Caco-2 (cell line): ENCODE measurements at regions not wholly inside any gene's neighbourhood (a gene's known extent, or its start where the extent isn't known, plus 50 kb on each side); places are given as distances from the start of the nearest gene placed in this dataset.
"Not testable (repeated sequence)": the region's sequence is repeated elsewhere in the genome, so short reads cannot be mapped to it uniquely, and the experiment has no call there.

Experiments used
- BruUV-seq: library from RNA; stranded (reverse); fragments of 400-500 nt; replicated peaks from 2 replicates; lab custom pipeline; 2021; lab: Mats Ljungman, UMichigan
- CTCF ChIA-PET: fragments of 300-600 bp; sonication (Branson Sonifier 250); formaldehyde crosslinking; loops from one replicate; lab custom pipeline; 2022; ENCODE audit warnings: antibody characterized with exemption; lab: Charles Lee
- POLR2A ChIA-PET: fragments of 300-600 bp; sonication (Branson Sonifier 250); formaldehyde crosslinking; loops from one replicate; lab custom pipeline; 2022; ENCODE audit warnings: antibody characterized with exemption; lab: Charles Lee
- DNase-seq, 2 experiments: peaks; one replicate each; pipeline versions ENCODE4 v3.0.0 to v3.0.0-alpha.2; 2020 to 2022
- H3K27me3 ChIP-seq: replicated peaks from 2 replicates; pipeline ENCODE4 v1.6.0; 2011; ENCODE audit warnings: low read length; ENCODE audit not compliant: control insufficient read depth, insufficient read depth
- H3K36me3 ChIP-seq: 2 replicates; pipeline ENCODE4 v1.5.1; 2011; ENCODE audit warnings: low read length; ENCODE audit not compliant: control insufficient read depth, insufficient read depth
- H3K4me1 ChIP-seq: fragments of 250-450 bp; sonication (Bioruptor Pico); 2 replicates; pipeline ENCODE4 v1.5.1; 2020; ENCODE audit warnings: mild to moderate bottlenecking
- H3K4me3 ChIP-seq: 2 replicates; pipeline ENCODE4 v1.5.1; 2011; ENCODE audit warnings: low read depth, mild to moderate bottlenecking, control low read depth, low read length
- H3K9me3 ChIP-seq: fragments of 250-450 bp; sonication (Bioruptor Pico); 2 replicates; pipeline ENCODE4 v1.5.1; 2020; ENCODE audit warnings: mild to moderate bottlenecking, moderate library complexity
- H3K27ac Mint-ChIP-seq: one replicate; pipeline ENCODE4 v1.8.0; 2022; ENCODE audit warnings: mixed read lengths; ENCODE audit not compliant: unreplicated experiment
- H3K27me3 Mint-ChIP-seq: one replicate; pipeline ENCODE4 v1.8.0; 2022; ENCODE audit warnings: mixed read lengths; ENCODE audit not compliant: insufficient read depth, unreplicated experiment
- H3K36me3 Mint-ChIP-seq: one replicate; pipeline ENCODE4 v1.8.0; 2022; ENCODE audit warnings: mild to moderate bottlenecking, mixed read lengths; ENCODE audit not compliant: insufficient read depth, unreplicated experiment
- H3K4me1 Mint-ChIP-seq: one replicate; pipeline ENCODE4 v1.8.0; 2022; ENCODE audit warnings: low read depth, mixed read lengths; ENCODE audit not compliant: unreplicated experiment
- H3K4me3 Mint-ChIP-seq: one replicate; pipeline ENCODE4 v1.8.0; 2022; ENCODE audit warnings: mild to moderate bottlenecking, moderate library complexity, mixed read lengths; ENCODE audit not compliant: unreplicated experiment
- H3K9me3 Mint-ChIP-seq: one replicate; pipeline ENCODE4 v1.8.0; 2022; ENCODE audit warnings: mixed read lengths; ENCODE audit not compliant: unreplicated experiment
- intact Hi-C: fragments of 100-400 bp; cut with micrococcal nuclease; formaldehyde crosslinking; loops from one replicate; pipeline ENCODE4 v1.10.0; 2022; ENCODE audit not compliant: unreplicated experiment
- TF ChIP-seq, protein P1 (sequence below), 2 experiments: fragments of 200-600 bp in 1 of 2; IDR thresholded peaks; 1 replicate in 1 of 2; 2 replicates in 1 of 2; pipeline versions ENCODE4 v1.5.1 to v1.8.0; 2011 to 2022; ENCODE audit warnings: antibody characterized with exemption in 1 of 2, control low read depth in 1 of 2, inconsistent platforms in 1 of 2, low read depth in 1 of 2, low read length in 1 of 2, mild to moderate bottlenecking in 1 of 2, moderate library complexity in 1 of 2; ENCODE audit not compliant: insufficient read depth in 1 of 2, severe bottlenecking in 1 of 2, unreplicated experiment in 1 of 2

DNA sequence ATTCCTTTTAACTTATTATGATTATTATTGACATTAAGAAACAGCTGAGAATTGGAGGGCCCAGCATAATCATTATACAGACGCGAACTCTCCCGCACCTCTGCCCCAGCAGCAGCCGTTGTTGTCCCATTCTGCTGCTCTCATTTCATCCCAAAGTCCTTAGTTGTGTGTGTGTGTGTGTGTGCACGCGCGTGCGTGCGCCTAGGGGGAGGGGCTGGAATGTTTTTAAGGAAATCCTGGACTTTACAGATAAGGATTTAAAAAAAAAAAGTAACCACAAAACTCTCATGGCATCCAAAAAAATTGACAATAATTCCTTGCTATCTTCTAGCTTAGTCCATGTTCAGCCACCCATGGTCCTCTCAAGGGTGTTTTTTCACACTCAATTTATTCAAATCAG, 134.2 kb downstream of the WNT7A start:
- Histone ChIP-seq H3K4me3 (no peak overlapping the region), H3K9me3 (no peaks in the 10 kb centered on the region; the same call in 1 of the 2 replicates), H3K4me1 (no peaks in the 10 kb centered on the region), H3K27me3 (peaks cover 1% of the 10 kb centered on the region; the same call in 1 of the 2 replicates), H3K36me3 (no peaks in the 10 kb centered on the region)
- ChIA-PET CTCF (no interaction called here), POLR2A (no interaction called here)
- Mint-ChIP-seq H3K9me3 (peaks cover 23% of the 10 kb centered on the region), H3K4me3 (no peak overlapping the region), H3K4me1 (no peaks in the 10 kb centered on the region), H3K27me3 (peaks cover 18% of the 10 kb centered on the region), H3K27ac (no peak overlapping the region), H3K36me3 (no peaks in the 10 kb centered on the region)
- TF ChIP-seq, protein P1, sequence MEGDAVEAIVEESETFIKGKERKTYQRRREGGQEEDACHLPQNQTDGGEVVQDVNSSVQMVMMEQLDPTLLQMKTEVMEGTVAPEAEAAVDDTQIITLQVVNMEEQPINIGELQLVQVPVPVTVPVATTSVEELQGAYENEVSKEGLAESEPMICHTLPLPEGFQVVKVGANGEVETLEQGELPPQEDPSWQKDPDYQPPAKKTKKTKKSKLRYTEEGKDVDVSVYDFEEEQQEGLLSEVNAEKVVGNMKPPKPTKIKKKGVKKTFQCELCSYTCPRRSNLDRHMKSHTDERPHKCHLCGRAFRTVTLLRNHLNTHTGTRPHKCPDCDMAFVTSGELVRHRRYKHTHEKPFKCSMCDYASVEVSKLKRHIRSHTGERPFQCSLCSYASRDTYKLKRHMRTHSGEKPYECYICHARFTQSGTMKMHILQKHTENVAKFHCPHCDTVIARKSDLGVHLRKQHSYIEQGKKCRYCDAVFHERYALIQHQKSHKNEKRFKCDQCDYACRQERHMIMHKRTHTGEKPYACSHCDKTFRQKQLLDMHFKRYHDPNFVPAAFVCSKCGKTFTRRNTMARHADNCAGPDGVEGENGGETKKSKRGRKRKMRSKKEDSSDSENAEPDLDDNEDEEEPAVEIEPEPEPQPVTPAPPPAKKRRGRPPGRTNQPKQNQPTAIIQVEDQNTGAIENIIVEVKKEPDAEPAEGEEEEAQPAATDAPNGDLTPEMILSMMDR (IDR thresholded peaks at IDR 0.05; ENCODE audit: insufficient read depth in 1 of 2, low read depth in 1 of 2, low read length in 1 of 2, severe bottlenecking in 1 of 2, unreplicated experiment in 1 of 2): no peak
- no peak for DNase-seq
- BruUV-seq: no TSS peak
- intact Hi-C loops: no loop called here

- Mint-ChIP-seq H3K9me3 (peaks cover 23% of the 10 kb centered on the region), H3K36me3 (no peaks in the 10 kb centered on the region), H3K27me3 (peaks cover 22% of the 10 kb centered on the region), H3K4me1 (no peaks in the 10 kb centered on the region), H3K4me3 (no peak overlapping the region), H3K27ac (no peak overlapping the region)
- no peaks in the 10 kb centered on the region for H3K4me1 ChIP-seq
- H3K4me3 ChIP-seq: no peak overlapping the region
- BruUV-seq: no TSS peak
- intact Hi-C loops: no loop called here
- no peaks in the 10 kb centered on the region; the same call in 1 of the 2 replicates for H3K9me3 ChIP-seq
- H3K36me3 ChIP-seq: no peaks in the 10 kb centered on the region
- TF ChIP-seq, protein P1 (IDR thresholded peaks at IDR 0.05; ENCODE audit: insufficient read depth in 1 of 2, low read depth in 1 of 2, low read length in 1 of 2, severe bottlenecking in 1 of 2, unreplicated experiment in 1 of 2): no peak
- DNase-seq: no peak
- ChIA-PET POLR2A (no interaction called here), CTCF (no interaction called here)
- H3K27me3 ChIP-seq: no peaks in the 10 kb centered on the region
These were observed 139.1 kb downstream of the WNT7A start for GRCh38 chr3:13740795-13741194.

DNA sequence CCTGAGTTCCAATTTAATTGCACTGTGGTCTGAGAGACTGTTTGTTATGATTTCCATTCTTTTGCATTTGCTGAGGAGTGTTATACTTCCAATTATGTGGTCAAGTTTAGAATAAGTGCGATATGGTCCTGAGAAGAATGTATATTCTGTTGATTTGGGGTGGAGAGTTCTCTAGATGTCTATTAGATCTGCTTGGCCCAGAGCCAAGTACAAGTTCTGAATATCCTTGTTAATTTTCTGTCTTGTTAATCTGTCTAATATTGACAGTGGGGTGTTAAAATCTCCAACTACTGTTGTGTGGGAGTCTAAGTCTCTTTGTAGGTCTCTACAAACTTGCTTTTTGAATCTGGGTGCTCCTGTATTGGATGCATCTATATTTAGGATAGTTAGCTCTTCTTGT, 146.1 kb downstream of the WNT7A start:
- H3K36me3 ChIP-seq, DNase-seq, H3K9me3 Mint-ChIP-seq, H3K4me3 Mint-ChIP-seq, H3K9me3 ChIP-seq, H3K36me3 Mint-ChIP-seq, H3K4me1 ChIP-seq, H3K27me3 ChIP-seq, H3K4me1 Mint-ChIP-seq, BruUV-seq, H3K27ac Mint-ChIP-seq, intact Hi-C loops, H3K4me3 ChIP-seq, CTCF ChIA-PET, POLR2A ChIA-PET: not testable (repeated sequence)
- H3K27me3 Mint-ChIP-seq: peaks cover 51% of the 10 kb centered on the region

- Mint-ChIP-seq H3K36me3 (no peaks in the 10 kb centered on the region), H3K4me3 (no peak overlapping the region), H3K9me3 (no peaks in the 10 kb centered on the region), H3K27me3 (peaks cover 37% of the 10 kb centered on the region), H3K4me1 (no peaks in the 10 kb centered on the region), H3K27ac (no peak overlapping the region)
- TF ChIP-seq, protein P1 (IDR thresholded peaks at IDR 0.05; ENCODE audit: insufficient read depth in 1 of 2, low read depth in 1 of 2, low read length in 1 of 2, severe bottlenecking in 1 of 2, unreplicated experiment in 1 of 2): no peak
- Histone ChIP-seq H3K36me3 (no peaks in the 10 kb centered on the region), H3K9me3 (no peaks in the 10 kb centered on the region), H3K27me3 (no peaks in the 10 kb centered on the region), H3K4me3 (no peak overlapping the region), H3K4me1 (no peaks in the 10 kb centered on the region)
- intact Hi-C loops: no loop called here
- ChIA-PET POLR2A (no interaction called here), CTCF (no interaction called here)
- no TSS peak for BruUV-seq
- DNase-seq: no peak
These were observed 151.4 kb downstream of the WNT7A start for GRCh38 chr3:13728487-13728886.
